HG03469 (cell line): ENCODE measurements at regions not wholly inside any gene's neighbourhood (a gene's known extent, or its start where the extent isn't known, plus 50 kb on each side); places are given as distances from the start of the nearest gene placed in this dataset.
"Not testable (repeated sequence)": the region's sequence is repeated elsewhere in the genome, so short reads cannot be mapped to it uniquely, and the experiment has no call there.

Source experiments
- ATAC-seq: cut with Tn5 transposase; IDR thresholded peaks from one replicate; pipeline ENCODE4 v1.9.1; 2021; ENCODE audit warnings: mild to moderate bottlenecking, moderate library complexity, moderate number of reproducible peaks; ENCODE audit not compliant: unreplicated experiment

DNA sequence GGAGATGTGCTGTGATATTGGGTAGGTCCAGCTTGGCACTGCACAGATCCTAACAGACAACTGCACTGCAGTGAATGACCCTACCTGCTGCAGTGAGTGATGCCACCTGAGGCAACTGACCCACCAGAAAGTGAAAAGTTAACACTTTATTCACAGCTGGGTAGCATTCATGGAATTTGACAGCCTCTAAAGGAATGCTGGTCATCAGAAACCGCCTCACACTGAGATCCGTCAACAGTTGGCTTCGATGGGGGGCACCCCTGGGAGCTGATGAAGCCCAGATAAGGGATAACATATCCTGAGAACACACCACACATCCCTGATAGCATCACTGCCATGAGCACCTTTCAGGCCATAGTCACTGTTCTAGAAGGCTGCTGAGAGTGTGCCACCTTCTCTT, 272.4 kb upstream of the CRY1 start:
- ATAC-seq, result no peak

DNA sequence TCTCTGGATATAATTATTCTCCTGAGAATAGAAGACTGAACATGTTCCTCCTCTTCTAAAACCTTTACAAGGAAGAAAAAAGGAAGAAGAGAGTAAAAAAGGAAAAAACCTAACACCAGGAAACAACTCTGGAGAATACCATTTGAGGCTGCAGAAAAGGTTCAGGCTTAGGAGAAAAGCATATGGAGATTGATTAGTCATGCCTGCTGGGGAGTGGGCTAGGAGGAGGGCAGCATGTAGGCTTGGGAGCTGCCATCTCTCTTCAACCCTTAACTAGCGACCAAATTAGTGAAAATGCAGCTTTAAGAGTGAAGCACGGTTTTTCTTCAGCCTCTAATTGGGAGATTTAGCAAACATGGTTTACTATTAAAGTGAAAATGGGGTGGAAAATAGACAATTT, 273.0 kb upstream of the CRY1 start:
- no peak for ATAC-seq

GRCh38 chr12:107368586-107368985, 275.2 kb upstream of the CRY1 start:
- ATAC-seq, result no peak

GRCh38 chr12:107369006-107369405, 275.7 kb upstream of the CRY1 start:
- no peak for ATAC-seq

GRCh38 chr12:107369679-107370078, 276.3 kb upstream of the CRY1 start:
- no peak for ATAC-seq

DNA sequence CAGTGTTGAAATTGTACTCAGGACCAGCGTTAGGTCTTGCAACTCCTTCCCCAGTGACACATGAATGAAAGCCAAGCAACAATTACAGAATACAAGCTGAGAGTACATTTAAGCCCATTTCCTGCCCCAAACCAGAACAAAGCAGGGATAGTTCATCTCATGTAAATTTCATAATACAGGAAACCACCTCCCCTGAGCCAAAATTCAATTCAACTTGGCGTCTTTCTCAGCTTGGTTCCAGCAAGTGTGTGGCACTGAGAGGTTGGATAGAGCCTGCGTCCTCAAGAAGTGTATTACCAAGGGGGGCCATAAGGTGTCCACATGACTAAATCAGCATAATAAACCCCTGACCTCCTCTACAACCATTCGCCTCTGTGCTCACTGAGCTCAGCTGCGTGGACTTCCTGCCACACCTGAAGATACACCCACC, 278.9 kb upstream of the CRY1 start:
- no peak for ATAC-seq

DNA sequence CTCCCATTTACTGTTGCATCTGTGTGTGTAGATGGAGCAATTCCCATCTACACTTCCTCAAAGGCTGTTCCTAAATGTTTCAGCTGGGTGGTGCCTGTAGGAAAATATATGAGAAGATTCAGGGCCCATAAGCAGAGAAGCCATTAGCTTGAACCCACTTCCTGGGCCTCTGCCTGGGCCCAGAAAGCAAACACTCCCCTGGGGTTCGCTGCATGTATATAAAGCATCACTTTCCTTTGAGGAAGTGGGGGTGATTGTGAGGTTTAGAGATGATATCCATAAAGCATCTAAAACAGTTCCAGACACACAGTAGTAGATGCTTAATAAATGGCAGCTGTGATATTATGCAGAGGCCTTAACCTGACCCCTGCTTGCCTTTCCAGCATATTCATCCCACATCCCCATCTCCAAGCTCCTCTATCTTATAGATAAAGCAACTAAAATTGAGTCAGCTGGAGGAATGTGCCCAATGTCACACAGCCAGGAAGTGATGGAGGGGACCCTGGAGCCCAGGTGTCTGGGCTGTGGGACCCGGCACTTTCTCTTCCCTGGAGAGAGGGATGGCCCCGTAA, 280.0 kb upstream of the CRY1 start:
- ATAC-seq, result no peak

- no peak for ATAC-seq
Observed at GRCh38 chr12:107374161-107374840, 281.0 kb upstream of the CRY1 start.

- no peak for ATAC-seq
Observed at GRCh38 chr12:107375231-107375630, 281.9 kb upstream of the CRY1 start.

DNA sequence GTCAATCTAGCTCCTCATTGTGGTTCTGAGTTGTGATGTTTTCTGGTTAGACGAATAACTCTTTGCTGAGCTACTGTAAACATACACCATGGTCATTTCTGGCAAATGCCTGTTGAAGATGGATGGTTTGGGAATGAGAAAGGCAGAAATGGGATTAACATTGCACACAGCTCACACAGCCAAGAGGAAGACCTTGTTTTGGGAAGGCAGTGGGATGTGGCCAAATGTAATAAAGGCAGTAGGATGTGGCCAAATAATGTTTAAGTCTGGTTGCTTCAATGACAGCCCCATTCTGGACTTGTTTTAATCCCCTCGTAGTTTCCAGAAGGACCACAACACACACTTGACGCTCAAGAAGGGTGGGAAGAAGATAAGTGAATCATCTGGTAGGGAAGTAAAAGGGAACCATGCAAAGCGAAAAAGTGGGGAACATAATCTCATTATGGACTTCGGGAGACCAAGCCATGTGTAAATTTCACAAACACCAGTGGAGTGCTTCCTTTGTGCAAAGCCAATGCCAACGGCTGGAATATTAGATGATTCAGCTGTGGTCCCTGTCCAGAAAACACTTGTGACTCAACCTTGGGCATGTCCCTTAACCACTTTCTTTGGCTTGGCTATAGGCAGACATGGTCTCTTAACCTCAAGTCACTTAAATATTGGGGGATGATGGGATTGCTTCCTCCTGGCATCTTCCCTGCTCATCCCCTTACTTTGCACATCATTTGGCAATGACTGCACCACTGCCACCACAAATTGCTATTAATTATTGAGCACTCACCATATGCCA, 284.4 kb upstream of the CRY1 start:
- no peak for ATAC-seq

DNA sequence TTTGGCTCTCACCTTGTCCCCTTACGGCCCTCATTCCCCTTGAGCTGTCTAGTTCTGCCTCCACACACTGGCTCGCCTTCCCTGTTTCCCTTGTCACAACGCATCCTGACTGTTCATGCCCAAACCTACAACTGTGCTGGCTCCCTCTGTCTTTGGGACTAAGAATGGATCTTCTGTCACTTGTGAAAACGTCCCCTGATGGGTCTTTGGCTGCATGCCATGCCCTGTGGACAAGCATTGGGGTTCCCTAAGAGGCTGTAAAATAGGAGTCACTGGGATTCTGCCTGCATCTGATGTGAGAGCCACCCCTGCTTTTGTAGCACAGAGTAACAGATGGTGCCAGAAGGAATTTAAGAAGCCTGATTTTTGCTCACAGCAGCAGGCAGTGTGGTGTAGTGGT, 285.3 kb upstream of the CRY1 start:
- ATAC-seq, result no peak

DNA sequence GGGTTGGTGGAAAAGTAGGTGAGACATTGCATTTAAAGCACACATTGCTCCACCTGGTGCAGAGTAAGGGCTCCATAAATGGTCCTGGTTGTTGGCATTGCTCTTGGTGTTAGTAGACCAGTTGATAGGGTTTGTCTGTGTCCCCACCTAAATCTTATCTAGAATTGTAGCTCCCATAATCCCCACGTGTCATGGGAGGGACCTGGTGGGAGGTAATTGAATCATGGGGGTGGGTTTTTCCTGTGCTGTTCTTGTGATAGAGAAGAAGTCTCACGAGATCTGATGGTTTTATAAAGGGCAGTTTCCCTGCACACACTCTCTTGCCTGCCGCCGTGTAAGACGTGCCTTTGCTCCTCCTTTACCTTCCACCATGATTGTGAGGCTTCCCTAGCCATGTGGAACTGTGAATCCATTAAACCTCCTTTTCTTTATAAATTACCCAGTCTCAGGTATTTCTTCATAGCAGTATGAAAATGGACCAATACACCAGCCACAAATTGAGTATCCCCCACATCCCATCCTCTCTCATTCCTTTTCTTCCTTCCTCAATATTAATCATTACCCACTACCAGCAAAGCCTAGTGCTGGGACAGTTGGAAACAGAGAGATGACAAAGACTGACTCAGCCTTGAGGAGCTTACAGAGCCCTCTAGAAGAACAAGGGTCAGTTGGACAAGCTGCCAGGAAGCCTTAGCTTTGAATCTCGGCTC, 285.9 kb upstream of the CRY1 start:
- ATAC-seq, result not testable (repeated sequence)

DNA sequence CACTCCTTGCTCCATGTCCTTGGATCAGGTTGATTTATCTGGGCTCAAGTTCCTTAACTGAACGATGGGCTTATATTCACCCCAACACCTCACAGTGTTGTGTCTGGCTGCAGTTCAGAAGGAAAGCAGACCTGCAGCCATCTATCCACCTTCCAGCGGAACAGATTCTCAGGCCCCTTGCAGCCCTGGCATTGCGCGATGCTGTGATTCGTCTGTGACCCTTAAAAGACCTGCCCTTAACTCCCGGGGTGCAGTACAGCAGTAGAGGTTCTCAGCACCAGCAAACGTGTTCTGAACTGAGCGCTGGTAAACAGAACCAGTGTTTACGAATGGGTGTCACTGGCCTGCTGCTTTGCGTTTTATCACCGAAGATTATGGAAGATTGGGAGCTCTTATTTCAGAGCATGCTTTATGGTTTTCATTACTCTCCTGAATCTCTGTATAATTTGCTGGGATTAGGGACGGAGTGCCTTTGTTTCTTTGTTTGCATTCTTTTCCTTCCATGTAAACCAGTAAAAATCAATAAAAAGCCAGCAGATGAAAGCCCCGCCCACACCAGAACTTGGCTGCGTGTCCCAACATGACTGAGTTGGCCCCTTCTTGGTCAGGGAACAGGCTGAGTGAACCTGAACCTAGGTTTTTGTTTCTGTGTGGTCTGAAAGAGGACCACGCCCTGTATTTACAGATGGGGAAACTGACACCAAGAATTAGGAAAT, 286.7 kb upstream of the CRY1 start:
- no peak for ATAC-seq

DNA sequence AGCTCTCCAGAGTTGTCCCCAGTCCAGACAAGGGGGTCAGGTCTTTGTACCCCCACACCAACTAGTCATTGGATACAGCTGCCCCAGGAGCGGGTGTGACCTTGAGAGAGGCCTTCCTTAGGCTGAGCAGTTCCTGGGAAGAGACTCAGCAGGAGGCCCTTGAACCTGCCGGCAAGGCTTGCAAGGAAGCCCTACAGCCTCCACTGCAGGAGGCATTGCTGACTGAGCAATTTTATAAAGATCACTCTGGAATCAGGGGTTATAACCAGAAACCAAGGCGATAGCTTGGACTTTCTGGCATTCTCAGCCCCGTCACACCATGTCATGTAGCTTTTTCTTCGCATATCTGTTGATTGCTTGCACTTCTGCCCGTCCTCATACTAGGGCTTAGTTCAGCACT, 291.3 kb upstream of the CRY1 start:
- no peak for ATAC-seq

GRCh38 chr12:107385509-107385908, 292.2 kb upstream of the CRY1 start:
- no peak for ATAC-seq

DNA sequence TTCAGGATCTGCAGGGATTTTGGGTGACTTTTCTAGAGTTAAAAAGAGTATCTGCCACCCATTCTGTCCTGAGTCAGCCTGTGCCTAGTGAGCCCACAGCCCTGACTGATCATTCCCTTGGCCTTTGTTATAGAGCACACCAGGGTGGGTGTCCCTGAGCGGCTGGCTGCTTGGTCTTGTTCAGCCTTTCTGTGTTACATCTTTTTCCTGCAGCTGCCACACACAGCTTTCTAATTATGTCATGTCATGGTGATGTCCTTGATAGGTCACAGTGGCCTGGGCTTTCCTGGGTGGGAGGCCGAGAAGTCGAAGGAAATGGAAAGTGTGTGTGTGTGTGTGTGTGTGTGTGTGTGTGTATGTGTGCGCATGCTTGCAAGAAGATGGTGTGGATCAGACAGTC, 293.2 kb upstream of the CRY1 start:
- no peak for ATAC-seq

- ATAC-seq, result no peak
Observed at GRCh38 chr12:107388263-107388662, 294.9 kb upstream of the CRY1 start.

GRCh38 chr12:107390414-107390813, 295.2 kb upstream of the PWP1 start:
- ATAC-seq, result no peak

DNA sequence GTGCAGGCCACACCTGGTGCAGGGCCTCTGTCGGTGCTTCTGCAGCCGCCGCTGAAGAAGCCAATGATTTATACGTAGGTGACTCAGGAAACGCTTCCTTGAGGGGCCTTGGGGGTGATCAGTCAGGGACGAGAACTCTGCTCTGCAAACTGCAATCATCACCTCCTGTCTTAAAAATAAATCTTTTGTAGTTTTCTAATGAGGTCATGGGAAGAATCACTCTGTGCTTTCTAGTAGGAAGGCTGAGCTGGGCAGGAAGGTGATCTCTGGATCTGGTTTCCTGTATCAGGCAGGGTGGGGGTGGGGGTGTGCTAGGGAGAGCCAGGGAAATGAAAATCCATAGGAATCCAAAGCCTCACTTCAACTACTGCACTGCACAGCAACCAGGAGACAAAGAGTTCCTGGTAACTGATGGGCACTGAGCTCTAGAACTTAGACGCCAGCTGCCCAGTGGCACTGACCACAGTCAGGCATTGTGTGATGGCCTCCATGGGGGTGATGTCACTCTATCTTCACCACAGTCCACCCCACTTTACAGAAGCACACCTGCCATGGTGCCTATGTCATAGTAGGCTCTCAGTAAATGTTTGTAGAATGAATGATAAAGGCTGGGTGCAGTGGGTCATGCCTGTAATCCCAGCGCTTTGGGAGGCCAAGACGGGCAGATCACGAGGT, 292.4 kb upstream of the PWP1 start:
- ATAC-seq, result no peak

GRCh38 chr12:107394693-107395092, 290.9 kb upstream of the PWP1 start:
- no peak for ATAC-seq
